ENCODE measurements at regions not wholly inside any gene's neighbourhood (a gene's known extent, or its start where the extent isn't known, plus 50 kb on each side); places are given as distances from the start of the nearest gene placed in this dataset.

DNA sequence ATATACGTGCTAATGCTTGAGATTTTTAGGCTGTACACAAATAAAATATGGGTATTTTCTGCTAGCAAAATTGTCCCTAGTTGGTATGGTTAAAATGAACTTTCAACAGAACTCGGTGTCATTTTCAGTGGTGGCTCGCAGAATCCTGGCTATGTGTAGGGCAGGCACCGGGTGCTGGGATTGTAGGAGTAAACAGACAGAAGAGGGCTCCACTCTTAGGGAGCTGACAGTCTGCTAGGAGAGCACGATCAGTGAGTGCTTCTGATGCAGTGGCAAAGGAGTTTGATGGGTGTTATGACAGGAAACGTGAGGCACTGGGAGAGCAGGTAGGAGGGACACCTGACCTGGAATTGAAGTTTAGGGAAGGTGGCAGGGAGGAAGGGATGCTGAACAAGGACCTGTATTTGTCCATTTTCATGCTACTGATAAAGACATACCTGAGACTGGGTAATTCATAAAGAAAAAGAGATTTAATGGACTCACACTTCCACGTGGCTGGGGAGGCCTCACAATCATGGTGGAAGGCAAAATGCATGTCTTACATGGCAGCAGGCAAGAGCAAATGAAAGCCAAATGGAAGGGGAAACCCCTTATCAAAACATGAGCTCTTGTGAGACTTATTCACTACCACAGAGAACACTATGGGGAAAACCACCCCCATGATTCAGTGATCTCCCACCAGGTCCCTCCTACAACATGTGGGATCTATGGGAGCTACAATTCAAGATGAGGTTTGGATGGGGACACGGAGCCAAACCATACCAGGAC lies 105.4 kb upstream of the LCLAT1 start:
- DNase-seq = no peak

DNA sequence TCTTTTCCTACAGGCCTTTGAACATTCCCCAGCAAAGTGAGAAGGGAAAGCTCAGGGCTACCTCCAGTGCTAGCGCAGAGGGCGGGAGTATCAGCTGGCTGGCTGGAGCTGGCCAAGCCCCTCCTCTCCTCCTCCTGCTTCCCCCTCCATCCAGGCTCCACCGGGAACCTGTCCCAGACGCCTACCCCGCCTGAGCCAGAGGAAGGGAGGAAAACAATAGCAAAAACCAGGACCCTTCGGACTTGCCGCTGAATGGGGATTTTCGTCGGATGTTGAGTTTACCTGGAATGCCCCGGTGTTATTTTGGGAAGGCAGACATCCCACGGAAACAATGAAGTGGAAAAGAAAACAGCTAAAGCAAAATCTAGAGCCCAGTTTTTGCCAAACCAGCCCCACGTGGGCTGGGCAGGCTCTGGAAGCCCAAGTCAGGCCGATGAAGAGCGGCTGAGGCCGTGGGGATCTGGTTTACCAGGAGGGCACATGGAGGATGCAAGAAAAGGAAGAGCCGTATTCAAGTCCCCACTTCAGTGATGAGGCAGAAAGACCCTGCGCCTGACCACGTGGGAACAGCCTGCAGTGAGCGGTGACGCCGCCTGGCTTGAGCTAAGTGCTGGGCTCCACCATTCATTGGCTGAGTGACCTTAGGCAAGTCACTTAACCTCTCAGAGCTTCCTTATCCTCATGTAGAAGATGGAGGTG lies 100.4 kb upstream of the LCLAT1 start:
- DNase-seq = no peak

DNA sequence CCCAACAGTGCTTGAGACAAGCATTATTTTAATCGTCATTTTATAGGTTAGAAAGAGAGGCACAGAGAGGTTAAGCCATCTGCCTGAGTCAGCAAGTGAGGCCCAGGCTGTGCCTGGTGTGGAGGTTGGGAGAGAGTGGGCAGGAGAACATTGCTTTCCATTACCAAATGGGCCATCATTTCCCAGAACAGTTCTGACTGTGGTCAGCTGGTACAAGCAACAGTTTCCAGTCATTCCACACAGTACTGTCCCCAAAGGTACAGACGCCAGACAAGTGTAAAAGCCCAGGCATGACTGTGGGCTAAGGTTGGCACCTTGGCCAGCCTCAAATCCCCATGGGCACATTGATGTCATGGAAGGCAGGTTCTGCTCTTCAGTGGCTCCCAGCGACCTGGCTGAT lies 98.2 kb upstream of the LCLAT1 start:
- no peak for DNase-seq

GRCh38 chr2:30349691-30350090 lies 97.4 kb upstream of the LCLAT1 start:
- DNase-seq = no peak

DNA sequence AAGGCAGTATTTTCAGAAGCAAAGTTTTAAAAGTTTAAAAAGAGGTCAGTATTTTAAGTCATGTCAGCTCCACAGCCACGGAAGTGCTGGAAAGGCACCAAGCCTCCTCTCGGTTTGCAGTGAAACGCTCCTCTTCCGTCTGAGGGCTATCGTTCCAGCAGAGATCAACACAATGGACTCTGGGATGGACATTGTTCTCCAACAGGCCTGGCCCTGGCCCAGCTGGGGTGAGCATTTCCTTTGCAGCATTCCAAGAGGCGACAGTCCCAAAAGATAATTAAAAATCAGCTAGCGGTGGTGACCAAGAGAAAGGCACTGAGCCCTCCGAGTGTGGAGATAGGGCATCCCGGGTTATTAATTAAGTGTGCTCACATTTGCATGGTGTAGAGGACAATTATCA lies 95.9 kb upstream of the LCLAT1 start:
- no peak for DNase-seq

DNA sequence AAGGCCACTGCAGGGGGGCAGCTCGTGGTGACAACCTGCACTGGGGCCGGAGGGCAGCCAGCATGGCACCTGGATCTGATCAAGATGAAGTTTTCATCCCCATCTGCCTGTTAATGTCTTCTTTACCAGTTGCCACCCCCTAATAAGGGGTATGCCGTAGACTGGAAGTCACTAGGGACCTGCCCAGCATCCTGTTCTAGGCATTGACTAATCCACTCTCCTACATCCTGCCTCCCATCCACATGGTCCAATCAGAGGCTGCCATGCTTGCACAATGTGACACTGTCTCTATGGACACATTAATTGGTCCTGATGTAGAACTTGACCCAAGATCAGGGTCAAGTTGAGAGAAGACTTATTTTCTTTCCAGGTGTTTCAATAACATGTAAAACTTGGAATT lies 95.1 kb upstream of the LCLAT1 start:
- DNase-seq = no peak

DNA sequence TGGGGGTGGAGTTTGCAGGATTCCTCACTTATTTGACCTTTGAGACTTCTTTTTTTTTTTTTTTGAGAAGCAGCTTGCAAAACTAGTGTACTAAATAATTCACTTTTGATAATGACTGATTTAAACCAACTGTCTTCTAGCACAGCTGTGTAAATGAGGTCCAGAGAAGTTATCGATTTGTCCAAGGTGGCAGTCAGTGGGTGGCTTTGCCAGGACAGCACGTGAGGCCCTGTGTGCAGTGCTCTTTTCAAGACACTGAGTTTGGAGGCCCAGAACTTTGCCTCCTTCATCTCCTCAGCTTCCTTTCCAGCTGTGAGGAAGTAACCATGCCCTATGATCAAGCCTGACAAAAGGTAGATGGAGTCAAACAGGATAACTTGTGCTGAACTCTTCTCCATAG lies 92.9 kb upstream of the LCLAT1 start:
- DNase-seq = no peak

DNA sequence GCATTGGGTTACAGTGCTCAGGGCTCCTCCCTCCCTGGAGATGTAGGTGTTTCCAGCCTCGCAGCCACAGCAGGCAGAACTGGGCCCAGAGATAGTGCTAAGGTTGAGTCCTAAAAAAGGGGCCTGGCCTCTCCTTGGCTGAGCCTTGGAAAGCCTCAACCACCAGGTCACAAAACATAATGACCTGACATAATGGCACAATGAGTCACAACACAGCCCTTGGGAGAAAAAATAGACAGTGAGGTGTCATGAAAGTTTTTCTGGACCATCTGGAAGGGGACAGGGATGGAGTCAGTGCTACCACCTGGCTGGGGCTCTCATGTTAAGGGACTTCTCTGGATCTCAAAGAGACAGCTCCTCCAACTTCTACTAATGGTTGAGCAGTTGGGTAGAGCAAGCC lies 92.4 kb upstream of the LCLAT1 start:
- DNase-seq = no peak

GRCh38 chr2:30355306-30355705 lies 91.7 kb upstream of the LCLAT1 start:
- DNase-seq = no peak

- no peak for DNase-seq
These were observed 91.0 kb upstream of the LCLAT1 start for GRCh38 chr2:30356071-30356470.

DNA sequence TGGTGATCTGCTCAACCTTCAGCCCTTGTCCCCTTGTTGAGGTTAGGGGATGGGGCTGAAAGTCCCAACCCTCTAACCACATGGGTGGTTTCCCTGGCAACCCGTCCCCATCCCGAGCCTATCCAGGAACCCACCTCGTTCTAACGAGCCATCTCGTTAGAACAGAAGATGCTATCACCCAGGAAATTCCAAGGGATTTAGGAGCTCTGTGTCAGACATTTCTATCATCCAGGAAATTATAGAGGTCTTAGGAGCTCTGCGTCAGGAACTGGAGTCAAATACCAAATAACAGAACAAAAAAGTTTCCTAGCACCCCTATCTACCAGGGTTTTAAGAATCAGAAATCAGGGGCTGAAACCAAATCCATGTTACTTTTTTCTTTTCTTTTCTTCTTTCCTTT lies 90.3 kb upstream of the LCLAT1 start:
- no peak for DNase-seq

GRCh38 chr2:30358351-30358750 lies 88.7 kb upstream of the LCLAT1 start:
- no peak for DNase-seq

DNA sequence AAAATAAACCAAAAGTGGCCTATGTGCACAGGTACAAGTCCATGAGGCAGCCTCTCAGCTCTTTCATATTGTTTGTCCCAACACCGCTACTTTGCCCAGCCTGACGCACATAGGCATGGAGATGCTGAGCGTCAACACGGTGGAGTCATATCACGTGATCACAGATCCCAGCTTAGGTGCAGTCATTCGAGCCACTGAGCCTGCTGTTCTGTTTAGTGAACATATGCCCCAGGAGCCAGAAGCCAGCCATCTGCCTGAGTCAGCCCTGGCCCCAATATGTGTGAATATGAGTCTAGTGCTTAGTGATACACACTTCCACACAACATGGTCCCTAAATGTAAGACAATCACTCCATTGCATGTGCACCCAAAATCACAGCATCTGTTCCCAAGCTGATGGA lies 88.2 kb upstream of the LCLAT1 start:
- DNase-seq = peak; percentile 35

GRCh38 chr2:30359644-30360167 lies 87.3 kb upstream of the LCLAT1 start:
- DNase-seq = no peak

GRCh38 chr2:30361751-30362394 lies 85.2 kb upstream of the LCLAT1 start:
- DNase-seq = no peak

DNA sequence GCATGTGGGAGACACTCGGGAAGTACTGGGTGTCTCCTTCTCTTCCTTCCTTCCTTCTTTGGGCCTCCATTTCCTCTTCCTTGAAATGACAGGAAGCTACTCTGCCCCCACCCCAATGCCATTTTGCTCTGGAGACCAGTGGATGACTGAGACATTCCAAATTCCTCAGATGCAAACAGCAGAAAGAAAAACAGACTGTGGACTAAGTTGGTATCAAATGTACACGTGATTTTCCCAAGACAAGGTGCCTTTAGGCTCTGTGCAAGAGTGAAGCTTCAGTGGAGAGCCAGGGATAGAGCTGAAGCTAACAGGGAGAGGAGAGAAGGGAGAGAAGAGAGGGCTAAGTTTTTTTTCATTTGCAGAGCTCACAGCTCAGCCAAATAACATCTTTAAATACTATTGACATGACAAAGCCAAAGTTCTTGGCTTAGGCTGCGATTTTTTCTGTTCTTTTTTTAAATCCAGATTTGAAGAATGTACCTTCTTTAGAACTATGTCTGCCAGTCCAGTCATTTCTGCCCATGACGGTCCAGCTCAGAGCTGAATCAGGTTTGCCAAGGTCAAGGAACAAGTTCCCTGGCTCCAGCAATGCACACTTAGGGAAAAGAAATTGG lies 84.5 kb upstream of the LCLAT1 start:
- peak; percentile 46 for DNase-seq

DNA sequence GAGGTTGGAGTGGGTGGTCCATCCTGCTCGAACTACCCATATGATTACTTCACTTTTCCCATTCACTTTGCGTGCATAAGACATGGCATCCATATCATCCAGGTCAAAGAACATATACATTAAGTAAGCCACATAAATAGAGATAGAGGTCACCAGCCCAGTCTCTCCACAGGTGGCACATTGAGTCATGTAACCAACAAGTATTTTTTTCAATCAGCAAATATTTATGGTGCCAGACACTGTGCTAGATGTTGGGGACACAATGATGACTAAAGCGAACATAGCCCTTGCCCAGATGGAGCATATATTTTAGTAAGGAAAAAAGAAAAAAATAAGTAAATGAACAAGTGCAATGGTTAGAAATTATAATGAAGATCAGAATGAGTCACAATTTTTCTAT lies 83.6 kb upstream of the LCLAT1 start:
- no peak for DNase-seq

GRCh38 chr2:30365201-30365600 lies 81.8 kb upstream of the LCLAT1 start:
- DNase-seq = no peak

DNA sequence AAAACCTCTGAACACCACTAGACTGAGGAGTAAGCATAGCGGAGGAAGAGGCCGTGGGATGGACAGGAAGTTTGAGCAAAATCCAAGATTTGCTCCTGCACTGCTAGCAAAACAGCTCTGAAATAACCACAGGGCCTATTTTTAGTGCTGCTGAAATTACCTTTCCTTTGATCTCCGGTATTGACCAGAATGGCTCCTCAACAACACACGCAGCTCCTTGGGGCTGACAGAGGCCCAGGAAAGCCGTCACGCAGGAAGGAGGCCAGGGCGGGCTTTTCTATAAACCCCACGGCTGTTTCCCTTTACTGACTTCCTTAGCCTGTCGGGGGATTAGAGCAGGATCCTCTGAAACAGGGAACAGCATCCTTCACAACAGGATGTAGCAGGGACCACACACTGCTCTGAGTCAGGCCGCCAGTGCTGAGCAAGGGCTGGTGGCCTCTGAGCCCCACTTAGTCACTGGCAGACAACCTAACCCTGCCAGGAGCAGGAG lies 80.8 kb upstream of the LCLAT1 start:
- no peak for DNase-seq

DNA sequence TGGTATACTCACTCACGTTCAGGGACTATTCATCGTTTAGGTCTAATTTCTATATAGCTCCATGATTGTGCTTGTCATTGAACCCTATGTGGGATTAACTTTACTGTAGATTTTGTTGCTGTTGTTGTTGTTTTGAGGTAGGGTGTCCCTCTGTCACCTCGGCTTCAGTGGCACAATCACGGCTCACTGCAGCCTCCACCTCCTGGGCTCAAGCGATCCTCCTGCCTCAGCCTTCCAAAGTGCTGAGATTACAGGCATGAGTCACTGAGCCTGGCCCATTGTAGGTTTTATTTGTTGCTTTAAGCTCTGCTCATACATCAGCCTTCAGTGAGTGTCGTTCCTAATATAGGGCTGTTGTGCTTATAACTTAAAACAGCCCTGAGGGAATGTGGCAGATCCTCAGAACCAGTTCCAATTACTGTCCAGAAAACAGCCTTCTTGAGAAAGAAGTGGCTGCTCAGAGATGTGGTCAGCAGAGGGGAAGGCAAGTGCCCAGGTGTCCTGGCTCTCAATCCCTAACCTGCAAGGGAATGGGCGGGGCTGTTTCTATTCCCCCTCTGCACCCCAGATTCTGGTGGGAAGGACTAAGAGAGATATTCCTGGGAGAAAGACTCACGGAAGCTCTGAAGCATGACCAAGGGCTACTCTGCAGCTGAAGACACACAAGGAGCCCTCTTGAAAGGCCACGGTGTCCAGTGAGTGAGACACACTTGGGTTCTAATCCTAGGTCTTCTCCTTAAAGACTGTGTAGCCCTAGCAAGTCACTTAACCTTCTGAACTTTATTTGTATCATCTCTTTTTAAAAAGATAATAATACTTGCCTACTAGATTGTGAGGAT lies 79.6 kb upstream of the LCLAT1 start:
- no peak for DNase-seq

DNA sequence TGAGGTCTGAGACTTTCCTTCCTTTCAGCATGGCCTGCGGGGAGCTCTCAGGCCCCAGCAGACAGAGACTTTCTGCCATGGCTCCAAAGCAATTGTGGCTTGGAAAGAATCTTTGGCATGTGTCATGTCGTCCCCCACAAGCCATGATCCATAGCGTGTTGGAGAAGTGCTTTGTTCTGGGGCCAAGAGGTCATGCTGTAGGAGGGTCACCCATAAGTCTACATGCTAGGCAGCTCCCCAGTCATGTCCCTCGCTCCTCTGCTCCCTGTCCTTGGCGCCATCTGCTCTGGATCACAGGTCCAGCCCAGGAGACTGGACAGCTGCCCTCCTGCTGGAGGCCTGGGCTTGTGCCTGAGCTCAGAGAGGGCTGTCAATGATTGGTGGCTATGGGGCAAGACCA lies 78.8 kb upstream of the LCLAT1 start:
- DNase-seq = no peak

Measured in skin of body (tissue), 1 donor.